H7 (cell line): ENCODE measurements at regions not wholly inside any gene's neighbourhood (a gene's known extent, or its start where the extent isn't known, plus 50 kb on each side); places are given as distances from the start of the nearest gene placed in this dataset.

Experiments used
- DNase-seq: peaks from one replicate; pipeline ENCODE4 v3.0.0; 2012
- H3K27me3 ChIP-seq: 2 replicates; pipeline ENCODE4 v1.6.0; 2011; ENCODE audit warnings: mild to moderate bottlenecking, low read length; ENCODE audit not compliant: control insufficient read depth, insufficient read depth
- H3K36me3 ChIP-seq: replicated peaks from 2 replicates; pipeline ENCODE4 v1.5.1; 2011; ENCODE audit warnings: low read length; ENCODE audit not compliant: control insufficient read depth, insufficient read depth
- H3K4me3 ChIP-seq: 2 replicates; pipeline ENCODE4 v1.5.1; 2011; ENCODE audit warnings: low read depth, mild to moderate bottlenecking, control low read depth, low read length, moderate library complexity; ENCODE audit not compliant: insufficient read depth

GRCh38 chr11:8313504-8314090, 49.9 kb upstream of the LMO1 start:
- DNase-seq = no peak
- no peak overlapping the region for H3K4me3 ChIP-seq
- no peaks in the 10 kb centered on the region for H3K27me3 ChIP-seq
- no peaks in the 10 kb centered on the region for H3K36me3 ChIP-seq
